HG02798 (cell line): ENCODE measurements at regions not wholly inside any gene's neighbourhood (a gene's known extent, or its start where the extent isn't known, plus 50 kb on each side); places are given as distances from the start of the nearest gene placed in this dataset.

Experiments
- ATAC-seq: cut with Tn5 transposase; IDR thresholded peaks from one replicate; pipeline ENCODE4 v1.9.1; 2021; ENCODE audit warnings: mild to moderate bottlenecking; ENCODE audit not compliant: unreplicated experiment, poor library complexity

DNA sequence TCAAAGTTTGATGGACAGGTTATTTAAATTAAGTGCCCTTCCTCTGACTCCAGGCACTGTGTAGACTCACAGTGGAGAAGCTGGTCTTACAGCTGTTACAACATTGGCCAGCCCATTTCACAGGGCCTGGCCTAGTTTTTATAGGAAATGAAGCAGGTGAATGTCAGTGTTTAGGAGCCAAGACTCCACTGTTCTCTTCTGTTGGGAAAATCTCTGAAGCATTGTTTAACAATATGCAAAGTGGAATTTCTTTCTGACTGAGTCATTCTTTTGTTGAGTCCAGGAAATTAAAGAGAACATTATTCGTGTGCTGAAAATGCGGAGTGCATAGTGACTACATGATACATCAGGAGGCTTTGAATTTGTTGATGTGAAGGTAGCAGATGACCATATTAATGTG is 64.7 kb downstream of the ARRDC4 start:
- no peak for ATAC-seq

DNA sequence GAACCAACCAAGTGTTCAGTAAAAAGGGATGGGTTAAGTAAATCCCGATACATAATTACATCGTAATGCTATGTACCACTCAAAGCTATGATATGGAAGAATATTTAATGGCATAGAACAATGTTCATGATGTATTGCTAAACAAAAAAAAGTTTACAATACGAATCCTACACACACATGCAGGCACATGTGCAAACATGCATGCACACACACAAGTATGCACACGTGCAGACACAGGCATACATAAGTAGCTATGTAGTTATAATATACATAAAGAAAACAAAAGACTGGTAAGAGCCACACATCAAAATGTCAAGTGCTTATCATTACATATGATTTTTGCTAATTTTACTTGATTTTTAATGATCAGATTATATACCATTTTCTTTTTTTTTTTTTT is 74.2 kb downstream of the ARRDC4 start:
- no peak for ATAC-seq

GRCh38 chr15:98035134-98035533 is 74.6 kb downstream of the ARRDC4 start:
- no peak for ATAC-seq

- ATAC-seq, result no peak
Measured at GRCh38 chr15:98035577-98036010, 75.1 kb downstream of the ARRDC4 start.

DNA sequence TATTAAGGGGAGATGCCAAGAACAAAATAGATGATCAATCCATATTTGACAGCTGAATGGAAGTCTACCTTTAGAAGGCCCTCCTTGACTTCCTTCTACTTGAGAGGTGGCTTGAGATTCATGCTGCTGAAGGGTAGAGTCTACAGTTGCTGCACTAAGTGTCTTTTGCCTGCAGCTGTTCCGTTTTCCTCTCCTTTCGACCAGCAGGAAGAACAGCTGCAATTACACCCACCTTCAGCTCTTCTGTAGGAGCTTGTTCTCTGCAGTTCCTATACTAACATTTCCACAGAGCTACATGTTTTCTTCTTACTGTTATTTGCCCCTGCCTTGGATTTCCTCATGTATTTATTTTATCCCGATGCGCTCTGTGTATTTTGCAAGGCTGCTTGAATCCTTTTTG is 79.1 kb downstream of the ARRDC4 start:
- no peak for ATAC-seq

- ATAC-seq, result no peak
Measured at GRCh38 chr15:98040146-98040545, 79.6 kb downstream of the ARRDC4 start.

GRCh38 chr15:98043160-98044014 is 82.9 kb downstream of the ARRDC4 start:
- ATAC-seq, result no peak

- ATAC-seq, result no peak
Measured at GRCh38 chr15:98051734-98052133, 91.2 kb downstream of the ARRDC4 start.

GRCh38 chr15:98057453-98057852 is 97.0 kb downstream of the ARRDC4 start:
- ATAC-seq, result no peak

GRCh38 chr15:98062869-98063268 is 102.4 kb downstream of the ARRDC4 start:
- ATAC-seq, result no peak

- no peak for ATAC-seq
Measured at GRCh38 chr15:98063315-98063714, 102.8 kb downstream of the ARRDC4 start.

DNA sequence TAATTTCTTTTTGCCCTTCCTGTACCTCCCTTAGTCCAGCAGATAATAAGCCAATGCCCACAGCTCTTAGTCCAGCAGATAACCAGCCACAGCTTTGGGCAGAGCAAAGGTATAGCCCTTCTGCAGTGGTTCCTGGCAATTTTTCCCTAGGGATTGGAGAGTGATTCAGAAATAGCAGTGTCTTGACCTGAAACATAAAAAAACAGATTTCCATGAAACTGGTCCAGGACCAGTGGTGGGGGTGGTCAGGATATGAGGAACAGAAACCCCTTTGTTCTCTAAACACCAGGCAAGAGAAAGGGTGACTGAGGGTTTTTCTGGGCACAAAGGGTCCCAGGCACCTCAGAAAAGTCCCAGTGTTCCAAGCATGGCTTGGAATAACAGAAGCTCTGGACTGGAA is 103.4 kb downstream of the ARRDC4 start:
- ATAC-seq, result no peak

DNA sequence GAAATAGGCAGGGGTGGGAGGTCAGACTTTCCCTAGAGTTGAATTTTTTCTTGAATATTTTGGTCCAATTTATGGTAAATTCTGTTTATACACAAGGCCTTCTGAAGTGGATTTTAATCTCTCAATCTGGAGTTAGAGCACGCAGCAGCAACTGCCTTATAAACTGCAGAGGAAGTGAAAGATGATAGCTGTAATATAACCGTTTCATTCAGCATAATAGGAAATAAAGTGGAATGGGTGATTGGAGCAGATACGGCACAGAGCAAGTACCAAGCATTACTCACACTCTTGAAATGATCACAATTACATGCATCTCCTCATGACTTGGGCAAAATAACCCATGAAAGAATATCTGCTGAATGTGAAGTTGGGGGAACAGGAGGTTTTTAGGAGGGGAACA is 106.8 kb downstream of the ARRDC4 start:
- ATAC-seq, result no peak

GRCh38 chr15:98069256-98069655 is 108.8 kb downstream of the ARRDC4 start:
- no peak for ATAC-seq

DNA sequence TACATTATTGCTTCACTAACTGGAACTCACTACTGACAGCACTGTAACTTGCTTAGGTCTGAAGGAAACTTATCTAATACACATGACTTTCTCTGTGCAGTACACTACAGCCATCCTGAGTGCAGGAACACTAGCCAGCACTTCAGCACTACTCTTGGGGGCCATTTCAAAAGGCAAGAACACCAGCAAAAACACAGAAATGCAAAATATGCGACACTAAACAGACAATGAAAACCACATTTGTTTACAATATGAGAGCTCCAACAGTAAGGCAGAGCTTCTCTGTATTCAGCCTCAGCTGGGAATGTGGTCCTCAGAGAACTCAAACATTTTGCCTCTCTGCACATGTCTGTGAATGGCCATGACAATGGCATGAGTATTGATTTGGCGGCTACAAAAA is 109.6 kb downstream of the ARRDC4 start:
- ATAC-seq, result no peak

DNA sequence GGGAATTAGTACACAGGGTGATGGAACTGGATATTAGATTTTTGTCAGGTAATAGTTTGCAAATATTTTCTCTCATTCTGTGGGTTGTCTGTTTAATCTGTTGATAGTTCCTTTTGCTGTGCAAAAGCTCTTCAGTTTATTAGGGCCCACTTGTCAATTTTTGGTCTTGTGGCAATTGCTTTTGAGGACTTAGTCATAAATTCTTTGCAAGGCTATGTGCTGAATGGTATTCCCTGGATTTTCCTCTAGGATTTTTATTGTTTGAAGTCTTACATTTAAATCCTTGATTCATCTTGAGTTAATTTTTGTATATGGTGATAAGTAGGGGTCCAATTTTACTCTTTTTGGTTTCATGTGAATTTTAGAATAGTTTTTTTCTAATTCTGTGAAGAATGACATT is 111.3 kb downstream of the ARRDC4 start:
- no peak for ATAC-seq

- ATAC-seq, result no peak
Measured at GRCh38 chr15:98075441-98075840, 114.9 kb downstream of the ARRDC4 start.

DNA sequence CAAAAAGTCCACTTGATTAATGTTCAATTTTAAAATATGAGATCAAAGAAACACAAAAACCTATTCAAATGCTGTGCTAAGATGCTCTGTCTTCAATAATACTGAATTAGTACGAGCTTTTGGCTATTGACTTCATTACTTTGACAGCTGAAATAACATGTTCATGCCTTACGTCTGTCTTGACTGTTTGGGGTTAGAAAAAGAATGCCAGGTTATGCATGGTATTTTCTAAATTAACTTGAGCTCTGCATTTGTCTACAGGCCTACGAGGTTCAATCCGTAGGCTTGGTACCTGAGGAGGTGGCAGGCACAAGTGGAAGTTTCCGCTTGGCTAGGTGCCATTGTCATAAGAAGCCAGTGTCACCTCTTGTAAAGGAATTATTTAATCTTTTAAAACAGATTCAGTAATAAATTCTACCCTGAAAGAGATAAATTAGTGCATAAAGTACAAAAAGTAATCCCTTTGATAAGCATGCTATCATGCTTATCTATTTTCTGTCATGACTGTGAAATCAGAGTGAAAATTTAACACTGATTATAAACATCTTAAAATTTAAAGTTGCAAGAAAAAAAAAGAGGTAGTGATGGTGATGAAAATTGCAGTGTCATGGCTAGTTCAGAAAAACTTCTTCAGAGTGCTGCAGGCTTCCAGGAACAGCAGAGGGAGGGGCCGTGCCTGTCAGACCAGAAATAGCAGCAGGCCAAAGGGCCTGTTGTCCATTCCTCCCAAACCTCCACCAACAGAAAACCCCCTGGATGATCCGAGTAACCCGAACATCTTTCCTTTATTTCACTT is 115.7 kb downstream of the ARRDC4 start:
- no peak for ATAC-seq

GRCh38 chr15:98077186-98077585 is 116.7 kb downstream of the ARRDC4 start:
- ATAC-seq, result no peak

- no peak for ATAC-seq
Measured at GRCh38 chr15:98080791-98081190, 120.3 kb downstream of the ARRDC4 start.

GRCh38 chr15:98083203-98083910 is 122.9 kb downstream of the ARRDC4 start:
- no peak for ATAC-seq
